ENCODE measurements at regions not wholly inside any gene's neighbourhood (a gene's known extent, or its start where the extent isn't known, plus 50 kb on each side); places are given as distances from the start of the nearest gene placed in this dataset.

DNA sequence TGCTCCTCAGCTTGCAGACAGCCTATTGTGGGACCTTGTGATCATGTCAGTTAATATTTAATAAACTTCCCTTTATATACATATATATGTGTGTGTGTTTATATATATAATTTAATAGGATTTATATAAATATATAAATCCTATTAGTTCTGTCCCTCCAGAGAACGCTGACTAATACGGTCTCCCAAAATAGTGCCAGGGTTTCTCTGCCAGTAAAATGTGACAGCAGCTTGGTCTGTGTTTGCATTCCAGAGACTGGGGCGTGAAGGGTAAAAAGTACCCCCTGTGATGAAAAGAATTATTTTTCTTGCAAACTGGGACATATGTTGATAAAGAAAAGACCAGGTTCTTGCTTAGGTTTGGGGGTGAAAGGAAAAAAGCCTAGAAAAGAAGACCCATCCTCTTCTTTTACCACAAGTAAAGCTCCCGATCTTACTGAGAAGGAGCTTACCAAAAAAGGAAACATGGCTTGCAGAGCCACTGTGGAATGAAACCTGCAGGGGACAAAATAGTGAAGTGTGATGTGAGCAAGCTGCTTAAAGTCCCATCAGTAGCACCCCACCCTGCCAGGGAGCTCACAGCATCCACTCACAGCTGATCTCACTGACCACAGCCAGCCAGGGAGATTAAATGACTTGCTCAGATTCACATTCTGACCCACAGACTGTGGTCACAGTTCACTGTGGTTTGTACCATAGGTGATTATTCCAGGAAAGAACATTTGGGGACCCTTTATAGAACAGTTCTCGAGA is 110.9 kb upstream of the RMP24 start (continued):
- TF ChIP-seq, protein P1, sequence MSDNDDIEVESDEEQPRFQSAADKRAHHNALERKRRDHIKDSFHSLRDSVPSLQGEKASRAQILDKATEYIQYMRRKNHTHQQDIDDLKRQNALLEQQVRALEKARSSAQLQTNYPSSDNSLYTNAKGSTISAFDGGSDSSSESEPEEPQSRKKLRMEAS (IDR thresholded peaks at IDR 0.05): no peak
- TF ChIP-seq GTF2F1 (IDR thresholded peaks at IDR 0.05; ENCODE audit: borderline replicate concordance, low read depth, low read length): no peak
- TF ChIP-seq SAP30 (IDR thresholded peaks at IDR 0.05; ENCODE audit: insufficient read depth, insufficient replicate concordance, low read length): no peak
- TF ChIP-seq KDM5A (IDR thresholded peaks at IDR 0.05; ENCODE audit: low read length): no peak
- no peak for TF ChIP-seq POLR2AphosphoS5 (IDR thresholded peaks at IDR 0.05; ENCODE audit: low read depth, low read length)
- TF ChIP-seq SP4 (IDR thresholded peaks at IDR 0.05; ENCODE audit: low read length): no peak
- no peak for TF ChIP-seq SP2 (IDR thresholded peaks at IDR 0.05; ENCODE audit: low read length)
- TF ChIP-seq, protein P2, sequence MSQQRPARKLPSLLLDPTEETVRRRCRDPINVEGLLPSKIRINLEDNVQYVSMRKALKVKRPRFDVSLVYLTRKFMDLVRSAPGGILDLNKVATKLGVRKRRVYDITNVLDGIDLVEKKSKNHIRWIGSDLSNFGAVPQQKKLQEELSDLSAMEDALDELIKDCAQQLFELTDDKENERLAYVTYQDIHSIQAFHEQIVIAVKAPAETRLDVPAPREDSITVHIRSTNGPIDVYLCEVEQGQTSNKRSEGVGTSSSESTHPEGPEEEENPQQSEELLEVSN (IDR thresholded peaks at IDR 0.05): no peak
